DND-41 (cell line): ENCODE measurements at regions not wholly inside any gene's neighbourhood (a gene's known extent, or its start where the extent isn't known, plus 50 kb on each side); places are given as distances from the start of the nearest gene placed in this dataset.

ENCODE experiments used
- ATAC-seq: fragments of 200-7000 bp; cut with Tn5 transposase; 3 replicates; pipeline ENCODE4 v1.9.1; 2021; ENCODE audit warnings: low read depth; ENCODE audit not compliant: insufficient read depth
- DNase-seq: peaks from one replicate; pipeline ENCODE4 v3.0.0-alpha.2; 2020
- H2AFZ ChIP-seq: 2 replicates; pipeline ENCODE4 v1.6.0; 2012; ENCODE audit warnings: low read depth, low read length
- H3K27ac ChIP-seq: 2 replicates; pipeline ENCODE4 v1.5.1; 2012; ENCODE audit warnings: low read length, inconsistent platforms
- H3K27me3 ChIP-seq: fragments of 200-600 bp; sonication (generic); 2 replicates; pipeline ENCODE4 v1.6.0; 2012; ENCODE audit warnings: low read length, mild to moderate bottlenecking, inconsistent platforms; ENCODE audit not compliant: insufficient read depth, poor library complexity
- H3K36me3 ChIP-seq: 2 replicates; pipeline ENCODE4 v1.5.1; 2012; ENCODE audit warnings: low read length, inconsistent platforms; ENCODE audit not compliant: insufficient read depth
- H3K4me1 ChIP-seq: 2 replicates; pipeline ENCODE4 v1.5.1; 2012; ENCODE audit warnings: mild to moderate bottlenecking, low read length; ENCODE audit not compliant: insufficient read depth
- H3K4me2 ChIP-seq: 2 replicates; pipeline ENCODE4 v1.6.0; 2012; ENCODE audit warnings: mild to moderate bottlenecking, moderate library complexity, low read length, inconsistent platforms; ENCODE audit not compliant: insufficient read depth
- H3K4me3 ChIP-seq, 2 experiments: fragments of 200-600 bp in 1 of 2; shearing (Covaris generic) in 1 of 2; 2 replicates each; pipeline ENCODE4 v1.5.1; 2012 to 2016; ENCODE audit warnings: inconsistent platforms in 2 of 2, low read length in 2 of 2, mild to moderate bottlenecking in 2 of 2, low read depth in 1 of 2, moderate library complexity in 1 of 2
- H3K79me2 ChIP-seq: 2 replicates; pipeline ENCODE4 v1.6.0; 2012; ENCODE audit warnings: low read length, inconsistent platforms; ENCODE audit not compliant: insufficient read depth
- H3K9ac ChIP-seq: 2 replicates; pipeline ENCODE4 v1.6.0; 2012; ENCODE audit warnings: low read depth, mild to moderate bottlenecking, inconsistent platforms, low read length, moderate library complexity
- H3K9me3 ChIP-seq: 2 replicates; pipeline ENCODE4 v1.5.1; 2012; ENCODE audit warnings: low read length, moderate library complexity, mild to moderate bottlenecking, inconsistent platforms; ENCODE audit not compliant: insufficient read depth, severe bottlenecking
- H4K20me1 ChIP-seq: 2 replicates; pipeline ENCODE4 v1.6.0; 2012; ENCODE audit warnings: low read length; ENCODE audit not compliant: insufficient read depth
- CTCF ChIP-seq: IDR thresholded peaks from 2 replicates; pipeline ENCODE4 v1.5.1; 2012; ENCODE audit warnings: borderline replicate concordance, low read length, moderate library complexity, mild to moderate bottlenecking; ENCODE audit not compliant: poor library complexity, severe bottlenecking; ENCODE audit errors: extremely low read depth
- EZH2 ChIP-seq: IDR thresholded peaks from 3 replicates; pipeline ENCODE4 v1.6.1; 2012; ENCODE audit warnings: borderline replicate concordance, low read depth, mild to moderate bottlenecking, moderate library complexity, low read length, inconsistent platforms; ENCODE audit not compliant: severe bottlenecking

- no peak overlapping the region for H3K9ac ChIP-seq
- no peaks in the 10 kb centered on the region for H3K79me2 ChIP-seq
- no peak for TF ChIP-seq EZH2
- no peak for TF ChIP-seq CTCF
- H2AFZ ChIP-seq = no peak overlapping the region
- H3K9me3 ChIP-seq = no peaks in the 10 kb centered on the region
- H3K4me1 ChIP-seq = no peaks in the 10 kb centered on the region
- ATAC-seq = no peak
- H3K4me2 ChIP-seq = no peak overlapping the region
- H4K20me1 ChIP-seq = no peaks in the 10 kb centered on the region
- no peaks in the 10 kb centered on the region for H3K36me3 ChIP-seq
- DNase-seq = no peak
- H3K27ac ChIP-seq = no peak overlapping the region
- H3K27me3 ChIP-seq = no peaks in the 10 kb centered on the region
- no peak overlapping the region for H3K4me3 ChIP-seq
These were observed 1126.9 kb downstream of the BRD1 start for GRCh38 chr22:48700566-48701295.

- Histone ChIP-seq H3K9ac (no peak overlapping the region), H3K36me3 (no peaks in the 10 kb centered on the region), H4K20me1 (no peaks in the 10 kb centered on the region), H3K4me1 (no peaks in the 10 kb centered on the region), H2AFZ (no peak overlapping the region), H3K27me3 (no peaks in the 10 kb centered on the region), H3K9me3 (no peaks in the 10 kb centered on the region), H3K4me2 (no peak overlapping the region), H3K4me3 (no peak overlapping the region), H3K27ac (no peak overlapping the region), H3K79me2 (no peaks in the 10 kb centered on the region)
- ATAC-seq (no peak), DNase-seq (no peak)
- no peak for TF ChIP-seq CTCF
- TF ChIP-seq EZH2 = no peak
These were observed 1127.5 kb downstream of the BRD1 start for GRCh38 chr22:48700180-48700565.

GRCh38 chr22:48699511-48699910 lies 1128.2 kb downstream of the BRD1 start:
- Histone ChIP-seq H3K4me1 (no peaks in the 10 kb centered on the region), H3K27ac (no peak overlapping the region), H3K4me3 (no peak overlapping the region), H3K27me3 (no peaks in the 10 kb centered on the region), H3K36me3 (no peaks in the 10 kb centered on the region), H4K20me1 (no peaks in the 10 kb centered on the region), H2AFZ (no peak overlapping the region), H3K9me3 (no peaks in the 10 kb centered on the region), H3K4me2 (no peak overlapping the region), H3K9ac (no peak overlapping the region), H3K79me2 (no peaks in the 10 kb centered on the region)
- no peak for ATAC-seq
- no peak for TF ChIP-seq CTCF
- TF ChIP-seq EZH2 = no peak
- DNase-seq = no peak
